ENCODE measurements at regions not wholly inside any gene's neighbourhood (a gene's known extent, or its start where the extent isn't known, plus 50 kb on each side); places are given as distances from the start of the nearest gene placed in this dataset.

DNA sequence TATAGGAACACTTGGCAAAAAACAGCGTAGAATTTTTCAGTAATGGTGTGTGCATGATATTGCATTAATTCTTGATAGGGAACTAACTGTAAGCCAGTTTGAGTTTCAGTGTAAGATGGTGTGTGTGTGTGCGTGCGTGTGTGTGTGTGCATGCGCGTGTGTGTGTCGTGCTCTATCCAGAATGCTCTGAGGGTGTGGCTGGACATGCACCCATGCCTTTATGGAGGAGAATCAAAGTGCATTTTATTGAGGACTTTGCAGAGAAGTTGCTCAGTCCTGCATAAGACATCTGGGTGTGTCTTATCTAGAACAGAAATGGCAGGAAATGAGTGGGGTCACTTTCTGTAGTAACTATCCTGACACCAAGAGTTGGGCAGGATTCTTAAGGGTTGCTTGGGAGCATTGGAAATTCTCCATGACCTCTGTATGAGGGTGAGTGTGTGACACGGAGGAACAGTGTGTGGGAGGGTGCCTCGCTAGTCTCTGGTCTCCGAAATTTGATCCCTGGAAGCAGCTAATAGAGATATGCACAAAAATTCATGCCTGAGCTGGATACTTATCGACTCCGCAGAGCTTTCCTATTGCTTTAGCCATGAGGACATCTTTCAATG is 252.2 kb downstream of the TSHZ3 start:
- H3K4me3 ChIP-seq (ENCODE audit: low read length) = no peak overlapping the region
- H3K27me3 ChIP-seq (ENCODE audit: insufficient read depth, low read depth, low read length) = no peaks in the 10 kb centered on the region
- H2AFZ ChIP-seq (ENCODE audit: low read depth, low read length) = no peak overlapping the region
- no peak overlapping the region for H3K27ac ChIP-seq (ENCODE audit: low read length)
- H3K9ac ChIP-seq (ENCODE audit: low read length) = no peak overlapping the region
- H3F3A ChIP-seq (ENCODE audit: insufficient read depth, low read length, poor library complexity, severe bottlenecking) = peaks cover 4% of the 10 kb centered on the region
- no peaks in the 10 kb centered on the region for H4K20me1 ChIP-seq (ENCODE audit: insufficient read depth)
- H3K4me2 ChIP-seq (ENCODE audit: low read length) = no peak overlapping the region
- H3K9me3 ChIP-seq (ENCODE audit: low read length) = no peaks in the 10 kb centered on the region
- TF ChIP-seq SMC3 (conservative IDR thresholded peaks at IDR 0.05; ENCODE audit: poor library complexity) = no peak
- no peak for TF ChIP-seq RAD21 (conservative IDR thresholded peaks at IDR 0.05)
- TF ChIP-seq EZH2 (IDR thresholded peaks at IDR 0.05; ENCODE audit: borderline replicate concordance, insufficient read depth, low read length, poor library complexity, severe bottlenecking) = no peak
- TF ChIP-seq, protein P1, sequence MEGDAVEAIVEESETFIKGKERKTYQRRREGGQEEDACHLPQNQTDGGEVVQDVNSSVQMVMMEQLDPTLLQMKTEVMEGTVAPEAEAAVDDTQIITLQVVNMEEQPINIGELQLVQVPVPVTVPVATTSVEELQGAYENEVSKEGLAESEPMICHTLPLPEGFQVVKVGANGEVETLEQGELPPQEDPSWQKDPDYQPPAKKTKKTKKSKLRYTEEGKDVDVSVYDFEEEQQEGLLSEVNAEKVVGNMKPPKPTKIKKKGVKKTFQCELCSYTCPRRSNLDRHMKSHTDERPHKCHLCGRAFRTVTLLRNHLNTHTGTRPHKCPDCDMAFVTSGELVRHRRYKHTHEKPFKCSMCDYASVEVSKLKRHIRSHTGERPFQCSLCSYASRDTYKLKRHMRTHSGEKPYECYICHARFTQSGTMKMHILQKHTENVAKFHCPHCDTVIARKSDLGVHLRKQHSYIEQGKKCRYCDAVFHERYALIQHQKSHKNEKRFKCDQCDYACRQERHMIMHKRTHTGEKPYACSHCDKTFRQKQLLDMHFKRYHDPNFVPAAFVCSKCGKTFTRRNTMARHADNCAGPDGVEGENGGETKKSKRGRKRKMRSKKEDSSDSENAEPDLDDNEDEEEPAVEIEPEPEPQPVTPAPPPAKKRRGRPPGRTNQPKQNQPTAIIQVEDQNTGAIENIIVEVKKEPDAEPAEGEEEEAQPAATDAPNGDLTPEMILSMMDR (IDR thresholded peaks at IDR 0.05; ENCODE audit: poor library complexity, severe bottlenecking) = no peak
- TF ChIP-seq EP300 (conservative IDR thresholded peaks at IDR 0.05; ENCODE audit: poor library complexity, severe bottlenecking) = no peak
- no peak for TF ChIP-seq REST (IDR thresholded peaks at IDR 0.05; ENCODE audit: borderline replicate concordance)
- no peak for TF ChIP-seq POLR2AphosphoS5 (IDR thresholded peaks at IDR 0.05)
- no peak for TF ChIP-seq TAF1 (IDR thresholded peaks at IDR 0.05; ENCODE audit: low read depth)
- TF ChIP-seq MXI1 (conservative IDR thresholded peaks at IDR 0.05; ENCODE audit: poor library complexity, severe bottlenecking) = no peak
- H3K36me3 ChIP-seq (ENCODE audit: insufficient read depth, low read length) = no peaks in the 10 kb centered on the region
- H3K9me2 ChIP-seq (ENCODE audit: insufficient read depth, low read length) = no peaks in the 10 kb centered on the region
- H3K79me2 ChIP-seq (replicated peaks; ENCODE audit: insufficient read depth, low read length) = no peaks in the 10 kb centered on the region

DNA sequence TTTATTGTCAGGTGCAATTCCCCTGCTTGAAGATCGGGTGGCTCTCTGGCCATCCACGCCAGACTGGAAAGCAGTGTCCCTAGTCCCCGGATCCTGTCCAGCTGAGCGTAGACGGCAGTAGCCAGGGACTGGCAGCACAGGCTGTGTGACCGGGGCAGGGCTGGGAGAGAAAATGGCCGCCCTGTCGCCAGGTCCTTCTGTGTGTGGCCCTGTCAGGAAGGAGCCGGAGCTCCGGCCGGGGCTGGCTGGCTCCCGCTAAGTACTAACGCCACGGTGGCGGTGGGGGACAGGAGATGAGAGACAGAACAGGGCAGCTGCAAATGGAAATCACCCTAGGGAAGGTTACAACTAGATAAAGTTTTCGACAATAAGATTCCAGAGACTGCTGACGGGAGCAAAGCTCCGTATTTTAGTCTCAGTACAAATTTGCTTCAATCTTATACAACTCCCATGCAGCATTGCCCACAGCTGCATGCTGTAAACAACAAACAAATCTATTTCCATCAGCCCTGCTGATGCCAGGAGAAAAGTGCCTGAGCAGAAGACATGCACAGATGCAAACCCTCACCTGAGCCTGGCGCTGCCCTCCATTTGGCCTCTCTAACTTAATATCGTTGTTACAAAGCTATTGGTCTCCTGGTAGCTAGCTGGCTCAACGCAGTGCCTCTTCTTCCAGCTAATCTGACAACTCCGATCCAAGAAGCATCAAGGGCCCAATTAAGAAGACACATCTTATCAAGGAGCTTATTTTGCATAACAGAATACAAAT is 253.0 kb downstream of the TSHZ3 start:
- Histone ChIP-seq H4K20me1 (ENCODE audit: insufficient read depth) (no peaks in the 10 kb centered on the region), H3K79me2 (replicated peaks; ENCODE audit: insufficient read depth, low read length) (no peaks in the 10 kb centered on the region), H3K9me3 (ENCODE audit: low read length) (no peaks in the 10 kb centered on the region), H2AFZ (ENCODE audit: low read depth, low read length) (no peak overlapping the region), H3K9ac (ENCODE audit: low read length) (no peak overlapping the region), H3K36me3 (ENCODE audit: insufficient read depth, low read length) (no peaks in the 10 kb centered on the region), H3K9me2 (ENCODE audit: insufficient read depth, low read length) (no peaks in the 10 kb centered on the region), H3F3A (ENCODE audit: insufficient read depth, low read length, poor library complexity, severe bottlenecking) (peaks cover 4% of the 10 kb centered on the region), H3K4me2 (ENCODE audit: low read length) (no peak overlapping the region), H3K27ac (ENCODE audit: low read length) (no peak overlapping the region), H3K4me3 (ENCODE audit: low read length) (no peak overlapping the region), H3K27me3 (ENCODE audit: insufficient read depth, low read depth, low read length) (no peaks in the 10 kb centered on the region)
- TF ChIP-seq RAD21 (conservative IDR thresholded peaks at IDR 0.05) (no peak), MXI1 (conservative IDR thresholded peaks at IDR 0.05; ENCODE audit: poor library complexity, severe bottlenecking) (no peak), SMC3 (conservative IDR thresholded peaks at IDR 0.05; ENCODE audit: poor library complexity) (no peak)

All from neural cell (in vitro differentiated cells).